SJSA1 (cell line): ENCODE measurements at regions not wholly inside any gene's neighbourhood (a gene's known extent, or its start where the extent isn't known, plus 50 kb on each side); places are given as distances from the start of the nearest gene placed in this dataset.

ENCODE experiments used
- DNase-seq, 2 experiments: peaks; one replicate each; pipeline ENCODE4 v3.0.0-alpha.2; 2015 to 2020; ENCODE audit warnings: low spot score in 2 of 2, low read depth in 1 of 2
- H3K27ac ChIP-seq: fragments of 250-450 bp; sonication (Bioruptor Pico); 2 replicates; pipeline ENCODE4 v1.5.1; 2020; ENCODE audit warnings: mild to moderate bottlenecking, moderate library complexity
- H3K27me3 ChIP-seq: fragments of 250-450 bp; sonication (Bioruptor Pico); replicated peaks from 2 replicates; pipeline ENCODE4 v1.5.1; 2020; ENCODE audit warnings: mild to moderate bottlenecking, moderate library complexity
- H3K36me3 ChIP-seq: fragments of 250-450 bp; sonication (Bioruptor Pico); 2 replicates; pipeline ENCODE4 v1.5.1; 2020; ENCODE audit warnings: mild to moderate bottlenecking
- H3K4me1 ChIP-seq: fragments of 250-450 bp; sonication (Bioruptor Pico); replicated peaks from 2 replicates; pipeline ENCODE4 v1.6.1; 2021; ENCODE audit warnings: mild to moderate bottlenecking
- H3K4me3 ChIP-seq: fragments of 250-450 bp; sonication (Bioruptor Pico); 2 replicates; pipeline ENCODE4 v1.5.1; 2020; ENCODE audit warnings: mild to moderate bottlenecking
- H3K9me3 ChIP-seq: fragments of 250-450 bp; sonication (Bioruptor Pico); replicated peaks from 2 replicates; pipeline ENCODE4 v1.5.1; 2020; ENCODE audit warnings: mild to moderate bottlenecking

DNA sequence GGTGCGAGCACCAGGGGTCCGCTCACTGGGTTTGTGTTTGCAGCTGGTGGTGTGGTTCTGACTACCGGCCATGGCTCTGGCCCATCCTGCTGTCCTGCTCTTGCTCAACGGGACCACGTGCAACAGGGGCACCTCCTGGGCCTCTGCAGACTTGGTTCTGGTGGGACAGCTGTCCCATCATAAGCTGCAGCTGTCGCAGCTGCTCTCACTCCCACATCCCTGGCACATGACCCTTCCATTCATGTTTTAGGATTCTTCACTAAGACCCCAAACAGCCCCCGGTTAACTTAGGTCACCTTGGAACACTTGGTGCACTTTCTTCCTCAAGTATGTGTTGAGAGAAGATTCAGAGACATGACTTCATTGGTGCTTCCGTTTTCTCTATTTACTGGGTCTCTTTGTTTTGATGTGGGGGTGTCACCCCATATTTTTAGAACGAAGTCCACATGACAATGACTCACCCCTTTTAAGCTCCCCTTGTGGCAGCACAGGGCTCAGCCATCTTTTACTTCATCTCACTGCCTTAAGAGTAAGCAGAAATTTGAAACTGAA is 68.4 kb upstream of the ARHGEF7 start:
- Histone ChIP-seq H3K9me3 (peaks cover 7% of the 10 kb centered on the region), H3K4me3 (no peak overlapping the region), H3K27ac (no peak overlapping the region), H3K27me3 (no peaks in the 10 kb centered on the region), H3K4me1 (peaks cover 26% of the 10 kb centered on the region), H3K36me3 (no peaks in the 10 kb centered on the region)
- peak; percentile 58 to 62 for DNase-seq

DNA sequence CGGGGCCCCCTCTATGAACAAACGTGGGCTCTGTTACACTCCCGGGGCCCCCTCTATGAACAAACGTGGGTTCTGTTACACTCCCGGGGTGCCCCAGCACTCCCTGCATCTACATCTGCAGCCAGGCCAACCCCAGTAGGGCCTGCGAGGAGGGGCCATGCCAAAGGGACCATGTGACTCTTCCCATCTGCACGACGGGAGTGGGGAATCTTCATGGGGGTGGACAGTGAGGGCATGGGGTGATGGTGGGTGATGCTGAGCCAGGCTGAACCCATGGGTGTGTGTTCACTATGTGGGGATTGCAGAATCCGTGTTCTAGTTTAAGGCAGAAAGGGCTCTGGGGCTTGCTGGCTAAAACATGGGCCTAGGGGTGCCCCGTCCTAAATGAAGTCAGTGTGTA is 69.9 kb upstream of the ARHGEF7 start:
- H3K9me3 ChIP-seq: peaks cover 7% of the 10 kb centered on the region
- no peak overlapping the region for H3K27ac ChIP-seq
- no peaks in the 10 kb centered on the region for H3K36me3 ChIP-seq
- DNase-seq: peak in 1 of 2 experiments; percentile 59
- H3K4me3 ChIP-seq: no peak overlapping the region
- peaks cover 26% of the 10 kb centered on the region for H3K4me1 ChIP-seq
- H3K27me3 ChIP-seq: peaks cover 2% of the 10 kb centered on the region

DNA sequence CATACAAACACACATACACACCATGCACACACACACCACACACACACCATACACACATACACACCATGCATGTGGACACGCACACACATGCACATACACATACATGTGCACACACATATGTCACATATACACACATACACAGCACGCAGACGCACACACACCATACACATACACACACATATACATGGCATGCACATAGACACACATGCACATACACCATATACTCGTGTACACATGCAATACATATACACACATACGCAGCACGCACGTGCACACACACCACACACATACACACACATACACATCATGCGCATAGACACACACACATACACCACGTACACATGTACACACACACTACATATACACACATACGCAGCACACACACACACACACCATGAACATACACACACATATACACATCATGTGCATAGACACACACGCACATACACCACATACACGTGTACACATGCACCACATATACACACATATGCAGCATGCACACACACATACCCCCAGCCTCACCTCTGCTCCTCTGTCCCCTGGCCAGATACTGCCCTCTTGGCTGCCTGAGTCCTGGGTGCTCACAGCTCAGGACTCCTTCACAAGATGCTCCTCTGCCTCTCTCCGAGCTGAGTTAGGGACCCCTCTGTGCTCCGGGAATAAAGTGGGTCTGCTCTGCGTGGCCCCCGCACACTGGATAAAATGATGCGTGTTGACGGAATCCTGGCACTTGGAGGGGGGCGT is 70.9 kb upstream of the ARHGEF7 start:
- Histone ChIP-seq H3K27ac (0 out of 2 replicates have a peak overlapping the region, but pooled peaks have one; percentile 0), H3K4me3 (no peak overlapping the region), H3K27me3 (peaks cover 11% of the 10 kb centered on the region), H3K36me3 (no peaks in the 10 kb centered on the region), H3K9me3 (peaks cover 11% of the 10 kb centered on the region), H3K4me1 (peaks cover 26% of the 10 kb centered on the region)
- peak in 1 of 2 experiments; percentile 60 for DNase-seq

DNA sequence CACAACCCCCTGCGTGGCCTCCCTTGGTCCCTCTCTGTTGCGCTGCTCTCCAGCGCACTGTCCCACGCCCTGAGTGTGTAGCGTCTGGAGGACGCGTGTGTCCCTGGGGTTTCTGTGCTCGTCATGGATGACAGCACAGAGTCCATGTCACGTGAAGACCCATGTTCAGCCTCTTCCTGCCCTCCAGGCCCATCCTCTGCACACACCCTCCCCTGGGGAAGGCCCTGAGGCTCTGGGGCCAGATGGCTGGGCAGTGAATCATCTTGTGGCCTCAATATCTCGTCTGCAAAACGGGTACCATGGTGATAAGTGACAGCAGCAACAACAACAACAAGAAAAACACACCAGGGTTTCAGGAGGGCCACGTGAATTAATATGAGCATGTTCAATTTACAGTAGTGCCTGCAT is 71.5 kb upstream of the ARHGEF7 start:
- H3K36me3 ChIP-seq: no peaks in the 10 kb centered on the region
- no peak overlapping the region for H3K4me3 ChIP-seq
- 0 out of 2 replicates have a peak overlapping the region, but pooled peaks have one; percentile 0 for H3K27ac ChIP-seq
- H3K9me3 ChIP-seq: peaks cover 11% of the 10 kb centered on the region
- DNase-seq: peak; percentile 89 to 93
- H3K4me1 ChIP-seq: peaks cover 26% of the 10 kb centered on the region
- peaks cover 16% of the 10 kb centered on the region for H3K27me3 ChIP-seq

DNA sequence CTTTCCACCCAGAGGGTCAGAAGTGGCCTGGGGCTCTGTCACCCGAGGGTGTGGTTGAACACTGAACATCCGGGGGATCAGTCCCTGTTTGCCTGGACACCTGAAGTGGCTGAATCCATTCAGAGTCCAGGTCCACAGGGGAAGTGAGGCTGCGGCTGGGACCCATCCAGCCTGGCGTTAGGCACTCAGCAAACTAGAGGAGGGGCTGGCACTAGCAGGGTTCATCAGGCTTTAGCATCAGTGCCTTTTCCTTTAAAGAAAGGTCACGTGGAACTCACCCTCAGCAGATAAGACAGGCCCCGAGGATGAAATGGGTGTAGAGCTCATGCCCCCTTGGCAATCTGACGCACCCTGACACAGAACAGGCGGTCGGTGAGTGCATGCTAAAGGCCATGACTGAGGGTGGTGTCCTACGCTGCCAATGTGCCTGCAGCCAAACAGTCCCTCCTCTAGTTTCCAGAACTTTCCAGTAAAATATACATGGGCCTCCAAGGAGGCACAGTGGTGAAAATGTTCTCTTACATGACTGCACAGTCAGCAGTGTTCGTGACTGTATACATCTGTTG is 72.4 kb upstream of the ARHGEF7 start:
- Histone ChIP-seq H3K27me3 (peaks cover 25% of the 10 kb centered on the region), H3K4me1 (peaks cover 26% of the 10 kb centered on the region), H3K9me3 (peaks cover 11% of the 10 kb centered on the region), H3K4me3 (no peak overlapping the region), H3K36me3 (no peaks in the 10 kb centered on the region), H3K27ac (no peak overlapping the region)
- DNase-seq: peak in 1 of 2 experiments; percentile 56

DNA sequence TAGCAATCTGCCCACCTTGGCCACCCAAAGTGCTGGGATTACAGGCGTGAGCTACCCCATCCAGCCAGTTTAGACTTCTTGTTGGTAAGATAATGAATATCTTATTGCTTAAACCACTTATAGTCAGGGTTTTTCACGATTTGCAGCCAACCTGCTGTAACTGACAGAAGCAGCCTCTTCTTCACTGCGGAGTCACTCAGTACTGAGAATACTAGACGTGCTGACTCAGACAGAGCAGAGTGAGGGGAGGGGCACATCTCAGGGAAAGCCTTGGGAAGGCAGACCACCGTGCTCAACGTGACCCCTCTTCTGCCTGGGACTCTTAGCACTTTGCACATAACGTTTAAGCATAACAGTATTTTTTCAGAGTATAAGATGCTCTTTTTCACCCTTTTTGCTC is 74.3 kb upstream of the ARHGEF7 start:
- Histone ChIP-seq H3K9me3 (peaks cover 11% of the 10 kb centered on the region), H3K4me1 (peaks cover 15% of the 10 kb centered on the region), H3K27me3 (peaks cover 30% of the 10 kb centered on the region), H3K36me3 (no peaks in the 10 kb centered on the region), H3K4me3 (no peak overlapping the region), H3K27ac (no peak overlapping the region)
- DNase-seq: no peak

DNA sequence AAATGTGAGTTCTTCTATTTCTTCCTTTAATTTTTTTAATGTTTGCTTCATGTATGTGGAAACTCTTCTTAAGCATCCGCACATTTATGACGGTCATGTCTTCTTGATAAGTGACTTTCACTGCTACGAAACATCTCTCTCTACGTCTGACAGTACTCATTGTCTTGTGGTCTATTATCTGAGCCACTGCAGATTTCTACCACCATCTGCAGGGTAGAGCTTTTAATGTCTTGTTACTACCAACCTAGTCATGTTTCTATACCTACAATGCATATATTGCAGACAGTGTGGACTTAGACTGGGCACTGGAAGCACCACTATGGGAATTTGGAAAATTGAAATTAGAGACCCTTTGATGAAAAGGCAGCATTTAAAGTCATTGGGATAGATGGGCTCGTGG is 75.4 kb upstream of the ARHGEF7 start:
- H3K9me3 ChIP-seq: peaks cover 11% of the 10 kb centered on the region
- DNase-seq: no peak
- H3K36me3 ChIP-seq: no peaks in the 10 kb centered on the region
- H3K27ac ChIP-seq: no peak overlapping the region
- H3K4me3 ChIP-seq: no peak overlapping the region
- H3K4me1 ChIP-seq: peaks cover 15% of the 10 kb centered on the region
- peaks cover 35% of the 10 kb centered on the region for H3K27me3 ChIP-seq

DNA sequence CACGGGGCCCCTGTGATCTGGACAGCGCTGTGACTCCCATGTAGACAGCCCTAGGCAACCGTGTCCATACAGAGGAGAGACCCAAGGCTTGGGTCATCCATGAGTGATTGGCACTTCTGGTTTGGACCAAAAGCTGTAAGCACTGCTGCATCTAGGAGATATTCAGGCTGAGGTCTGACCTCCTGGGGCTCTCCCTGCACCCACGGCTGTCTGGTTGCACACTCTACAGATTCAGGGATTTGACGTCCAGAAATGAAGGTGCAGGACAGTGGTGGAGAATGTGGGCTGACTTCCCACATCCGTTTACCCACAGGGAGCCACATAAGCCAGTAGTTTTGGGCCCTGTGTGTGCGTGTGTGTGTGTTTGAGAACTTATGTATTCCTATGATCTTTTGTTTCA is 76.2 kb upstream of the ARHGEF7 start:
- DNase-seq: peak in 1 of 2 experiments; percentile 52
- Histone ChIP-seq H3K27me3 (peaks cover 35% of the 10 kb centered on the region), H3K4me1 (peaks cover 9% of the 10 kb centered on the region), H3K4me3 (no peak overlapping the region), H3K27ac (no peak overlapping the region), H3K9me3 (peaks cover 6% of the 10 kb centered on the region; the same call in 1 of the 2 replicates), H3K36me3 (no peaks in the 10 kb centered on the region)

DNA sequence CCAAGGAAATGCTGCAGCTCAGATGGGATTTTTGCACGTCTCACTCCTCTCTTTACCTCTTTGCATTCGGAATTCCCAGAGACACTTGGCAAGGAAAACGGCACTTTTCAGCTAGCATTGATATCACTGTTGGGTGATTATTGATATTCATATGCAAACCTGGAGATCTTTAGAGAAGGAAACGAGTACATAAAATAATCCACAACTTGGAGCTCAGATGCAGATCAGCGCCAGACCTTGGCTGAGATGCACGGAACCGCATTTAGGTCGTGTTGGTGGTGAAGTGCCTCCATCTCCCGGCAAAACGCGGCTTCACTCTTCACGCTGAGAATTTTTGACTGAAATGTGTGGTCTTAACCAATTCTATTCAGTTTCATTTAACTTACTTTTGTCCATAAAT is 77.2 kb upstream of the ARHGEF7 start:
- H3K4me1 ChIP-seq: no peaks in the 10 kb centered on the region
- no peaks in the 10 kb centered on the region for H3K36me3 ChIP-seq
- peaks cover 4% of the 10 kb centered on the region; the same call in 1 of the 2 replicates for H3K9me3 ChIP-seq
- no peak overlapping the region for H3K4me3 ChIP-seq
- no peak overlapping the region for H3K27ac ChIP-seq
- peak in 1 of 2 experiments; percentile 56 for DNase-seq
- peaks cover 35% of the 10 kb centered on the region for H3K27me3 ChIP-seq

DNA sequence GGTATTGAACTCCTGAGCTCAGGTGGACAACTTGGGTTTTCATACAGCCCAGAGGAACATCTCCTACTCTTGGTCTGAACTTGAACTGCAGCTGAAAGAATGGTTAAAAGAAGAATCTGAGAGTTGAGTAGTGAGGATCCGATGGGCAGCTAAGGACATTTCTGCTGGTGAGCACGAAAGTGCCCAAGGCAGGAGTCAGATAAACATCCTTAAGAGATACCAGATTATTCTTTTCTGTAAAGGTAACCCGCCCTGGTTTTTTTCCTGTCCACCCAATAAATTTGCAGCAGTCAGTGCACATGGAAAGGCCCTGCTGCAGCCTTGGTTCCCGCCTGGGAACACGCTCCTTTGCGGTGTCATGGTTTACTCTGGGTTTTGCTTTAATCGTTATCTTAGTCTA is 78.4 kb upstream of the ARHGEF7 start:
- DNase-seq: no peak

DNA sequence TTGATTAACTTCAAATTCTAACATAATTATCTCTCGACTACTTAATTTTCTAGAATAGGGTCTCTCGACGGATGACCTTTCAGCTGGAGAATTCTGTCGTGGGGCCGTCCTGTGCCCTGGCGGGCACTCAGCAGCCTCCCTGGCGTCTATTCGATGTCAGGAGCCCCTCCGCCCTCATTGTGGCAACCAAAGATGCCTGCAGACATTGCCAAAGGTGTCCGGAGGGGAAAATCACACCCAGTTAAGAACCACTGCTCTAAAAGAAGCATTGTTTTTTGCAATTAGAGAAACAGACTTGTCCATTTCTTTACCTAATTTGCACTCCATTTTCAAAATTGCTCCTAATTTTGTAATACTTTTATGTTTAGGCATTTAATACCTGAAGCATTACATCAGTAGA is 79.2 kb upstream of the ARHGEF7 start:
- Histone ChIP-seq H3K27ac (no peak overlapping the region), H3K36me3 (no peaks in the 10 kb centered on the region), H3K27me3 (peaks cover 35% of the 10 kb centered on the region), H3K9me3 (peaks cover 4% of the 10 kb centered on the region; the same call in 1 of the 2 replicates), H3K4me3 (no peak overlapping the region), H3K4me1 (peaks cover 15% of the 10 kb centered on the region)
- DNase-seq: peak in 1 of 2 experiments; percentile 57

More for the DNA sequence above, 78.4 kb upstream of the ARHGEF7 start:
- H3K4me1 ChIP-seq: peaks cover 7% of the 10 kb centered on the region
- no peak overlapping the region for H3K4me3 ChIP-seq
- peaks cover 35% of the 10 kb centered on the region for H3K27me3 ChIP-seq
- no peaks in the 10 kb centered on the region for H3K36me3 ChIP-seq
- H3K9me3 ChIP-seq: peaks cover 4% of the 10 kb centered on the region; the same call in 1 of the 2 replicates
- H3K27ac ChIP-seq: no peak overlapping the region

DNA sequence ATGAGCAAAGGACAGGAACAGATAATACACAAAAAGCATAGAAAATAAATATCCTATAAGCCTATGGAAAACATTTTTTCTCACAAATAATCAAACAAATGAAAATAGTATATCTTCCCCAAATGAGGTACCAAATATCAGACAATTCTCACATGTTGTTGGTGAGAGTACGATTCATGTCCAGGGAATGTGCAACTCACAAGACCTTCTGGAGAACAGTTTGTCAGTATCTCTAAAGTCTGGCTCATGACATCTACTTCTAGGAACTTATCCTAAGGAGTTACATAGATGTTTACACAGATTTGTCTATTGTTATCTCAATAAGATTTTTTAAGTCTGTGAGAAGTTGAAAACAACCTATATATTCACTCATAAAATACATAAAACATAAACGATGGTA is 80.3 kb upstream of the ARHGEF7 start:
- Histone ChIP-seq H3K4me3 (no peak overlapping the region), H3K36me3 (no peaks in the 10 kb centered on the region), H3K4me1 (peaks cover 15% of the 10 kb centered on the region), H3K27ac (no peak overlapping the region), H3K27me3 (peaks cover 29% of the 10 kb centered on the region), H3K9me3 (peaks cover 3% of the 10 kb centered on the region; the same call in 1 of the 2 replicates)
- peak in 1 of 2 experiments; percentile 49 for DNase-seq

DNA sequence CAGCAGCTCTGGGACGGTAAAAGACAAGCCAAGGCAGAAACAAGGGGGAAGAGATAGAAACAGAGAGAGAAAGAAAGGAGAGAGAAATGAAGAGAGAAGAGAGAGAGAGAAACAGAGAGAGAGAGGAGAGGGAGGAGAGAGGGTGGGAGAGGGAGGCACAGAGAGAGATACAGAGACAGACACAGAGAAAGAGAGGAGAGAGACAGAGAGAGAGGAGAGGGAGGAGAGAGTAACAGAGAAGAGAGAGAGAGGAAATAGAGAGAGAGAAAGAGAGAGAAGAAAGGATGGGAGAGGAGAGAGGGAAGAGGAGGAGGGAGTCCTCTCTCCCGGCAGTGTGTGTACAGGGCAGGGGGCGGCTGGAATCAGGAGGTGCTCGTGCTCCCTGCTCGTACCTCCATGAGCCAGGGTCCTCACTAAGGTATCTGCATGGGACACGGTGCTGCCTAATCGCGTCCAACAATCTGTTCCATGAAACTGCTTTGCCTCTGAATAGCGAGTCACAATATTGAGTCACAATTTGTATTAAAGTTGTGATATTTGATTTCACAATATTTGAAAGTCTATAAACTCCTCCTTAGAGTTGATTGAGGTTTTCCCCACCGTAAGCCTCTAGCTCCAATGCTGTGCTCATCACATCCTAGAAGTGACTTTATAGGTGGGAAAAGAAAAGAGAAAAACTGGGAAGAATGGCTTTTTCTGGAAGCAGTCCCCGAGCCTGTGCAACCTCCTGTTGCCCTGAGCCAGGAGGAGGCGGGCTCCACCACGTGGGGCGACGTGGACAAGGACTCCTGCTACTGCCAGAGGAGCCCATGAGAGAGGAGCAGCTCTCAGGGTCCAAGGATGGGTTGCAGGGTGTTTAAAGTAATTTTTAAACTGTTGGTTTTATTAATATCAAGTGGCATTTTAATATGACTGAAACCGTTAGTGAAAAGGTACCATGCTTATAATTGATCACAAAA is 81.7 kb upstream of the ARHGEF7 start:
- Histone ChIP-seq H3K9me3 (no peaks in the 10 kb centered on the region), H3K27ac (no peak overlapping the region), H3K4me1 (peaks cover 15% of the 10 kb centered on the region), H3K4me3 (no peak overlapping the region), H3K27me3 (peaks cover 17% of the 10 kb centered on the region), H3K36me3 (no peaks in the 10 kb centered on the region)
- DNase-seq: peak in 1 of 2 experiments; percentile 59
